Smooth muscle cell (in vitro differentiated cells): ENCODE measurements at regions not wholly inside any gene's neighbourhood (a gene's known extent, or its start where the extent isn't known, plus 50 kb on each side); places are given as distances from the start of the nearest gene placed in this dataset.
"Not testable (repeated sequence)": the region's sequence is repeated elsewhere in the genome, so short reads cannot be mapped to it uniquely, and the experiment has no call there.

Source experiments
- DNase-seq: peaks from one replicate; lab custom pipeline; 2025; ENCODE audit not compliant: unreplicated experiment; lab: John Stamatoyannopoulos, UW
- H2AFZ ChIP-seq: fragments of 200-600 bp; sonication (generic); 2 replicates; pipeline ENCODE4 v1.6.0; 2016; ENCODE audit warnings: antibody characterized with exemption, low read depth, mild to moderate bottlenecking
- H3F3A ChIP-seq: fragments of 200-600 bp; sonication (generic); 2 replicates; pipeline ENCODE4 v1.6.0; 2017; ENCODE audit warnings: antibody characterized with exemption, low read depth
- H3K27ac ChIP-seq: fragments of 200-600 bp; sonication (generic); 2 replicates; pipeline ENCODE4 v1.5.1; 2016; ENCODE audit warnings: low read depth, mild to moderate bottlenecking
- H3K27me3 ChIP-seq: fragments of 200-600 bp; sonication (generic); 2 replicates; pipeline ENCODE4 v1.6.1; 2016; ENCODE audit warnings: low read depth, mild to moderate bottlenecking
- H3K36me3 ChIP-seq: fragments of 200-600 bp; sonication (generic); 2 replicates; pipeline ENCODE4 v1.5.1; 2016; ENCODE audit warnings: low read depth
- H3K4me1 ChIP-seq: fragments of 200-600 bp; sonication (generic); 2 replicates; pipeline ENCODE4 v1.5.1; 2016; ENCODE audit warnings: low read depth
- H3K4me2 ChIP-seq: fragments of 200-600 bp; sonication (generic); 2 replicates; pipeline ENCODE4 v1.6.0; 2016; ENCODE audit warnings: mild to moderate bottlenecking
- H3K4me3 ChIP-seq: fragments of 200-600 bp; sonication (generic); 2 replicates; pipeline ENCODE4 v1.5.1; 2016; ENCODE audit warnings: mild to moderate bottlenecking
- H3K79me2 ChIP-seq: fragments of 200-600 bp; sonication (generic); 2 replicates; pipeline ENCODE4 v1.6.0; 2016; ENCODE audit warnings: low read depth, mild to moderate bottlenecking
- H3K9ac ChIP-seq: fragments of 200-600 bp; sonication (generic); 2 replicates; pipeline ENCODE4 v1.6.0; 2016; ENCODE audit warnings: low read depth
- H3K9me3 ChIP-seq: fragments of 200-600 bp; sonication (generic); replicated peaks from 2 replicates; pipeline ENCODE4 v1.5.1; 2016; ENCODE audit warnings: low read depth
- H4K20me1 ChIP-seq: fragments of 200-600 bp; sonication (generic); 2 replicates; pipeline ENCODE4 v1.6.0; 2016; ENCODE audit warnings: low read depth
- CTCF ChIP-seq: fragments of 200-600 bp; sonication (generic); IDR thresholded peaks from 2 replicates; pipeline ENCODE4 v1.5.1; 2017; ENCODE audit warnings: borderline replicate concordance, mild to moderate bottlenecking, antibody characterized with exemption; ENCODE audit not compliant: insufficient read depth, poor library complexity, severe bottlenecking
- WGBS: methylation state at CpG from one replicate; pipeline ENCODE4 v1.1.7; 2016; ENCODE audit warnings: low lambda C conversion rate; 5-methylcytosine and 5-hydroxymethylcytosine counted together

- Histone ChIP-seq H3K9ac (no peak overlapping the region), H3F3A (no peaks in the 10 kb centered on the region), H3K36me3 (no peaks in the 10 kb centered on the region), H3K27me3 (no peaks in the 10 kb centered on the region), H3K4me1 (no peaks in the 10 kb centered on the region), H3K9me3 (no peaks in the 10 kb centered on the region), H3K4me2 (no peak overlapping the region), H3K79me2 (no peaks in the 10 kb centered on the region), H3K27ac (no peak overlapping the region), H2AFZ (no peak overlapping the region), H4K20me1 (no peaks in the 10 kb centered on the region), H3K4me3 (no peak overlapping the region)
- DNase-seq = no peak
- WGBS = 91% methylated on average over 13 of the region's 13 CpGs
- TF ChIP-seq CTCF = no peak
Observed at GRCh38 chr4:154152546-154152945, 339.1 kb downstream of the DCHS2 start.

- H3F3A ChIP-seq, H4K20me1 ChIP-seq, H3K36me3 ChIP-seq, H3K27me3 ChIP-seq, H3K9ac ChIP-seq, DNase-seq, H3K27ac ChIP-seq, H3K9me3 ChIP-seq, H3K4me1 ChIP-seq, H3K79me2 ChIP-seq, H2AFZ ChIP-seq, H3K4me3 ChIP-seq, H3K4me2 ChIP-seq: not testable (repeated sequence)
- 93% methylated on average over 5 of the region's 5 CpGs for WGBS
Observed at GRCh38 chr4:154149236-154149635, 342.4 kb downstream of the DCHS2 start.

GRCh38 chr4:154143720-154144119, 347.9 kb downstream of the DCHS2 start:
- Histone ChIP-seq H3K36me3 (no peaks in the 10 kb centered on the region), H3K9ac (no peak overlapping the region), H3K4me1 (no peaks in the 10 kb centered on the region), H3K4me3 (no peak overlapping the region), H2AFZ (no peak overlapping the region), H3K27me3 (no peaks in the 10 kb centered on the region), H3K27ac (no peak overlapping the region), H3K79me2 (no peaks in the 10 kb centered on the region), H3K9me3 (no peaks in the 10 kb centered on the region), H3F3A (no peaks in the 10 kb centered on the region), H4K20me1 (no peaks in the 10 kb centered on the region), H3K4me2 (no peak overlapping the region)
- no peak for TF ChIP-seq CTCF
- WGBS = 83% methylated on average over 6 of the region's 6 CpGs
- no peak for DNase-seq

- Histone ChIP-seq H3K9me3 (no peaks in the 10 kb centered on the region), H3K27ac (no peak overlapping the region), H3K9ac (no peak overlapping the region), H3K4me1 (no peaks in the 10 kb centered on the region), H4K20me1 (no peaks in the 10 kb centered on the region), H3K79me2 (no peaks in the 10 kb centered on the region), H3K36me3 (no peaks in the 10 kb centered on the region), H3K4me3 (no peak overlapping the region), H3F3A (no peaks in the 10 kb centered on the region), H3K4me2 (no peak overlapping the region), H2AFZ (no peak overlapping the region), H3K27me3 (no peaks in the 10 kb centered on the region)
- no peak for DNase-seq
- WGBS = 91% methylated on average over 2 of the region's 2 CpGs
- TF ChIP-seq CTCF = no peak
Observed at GRCh38 chr4:154142664-154143063, 348.9 kb downstream of the DCHS2 start.
